B cell (primary cell): ENCODE measurements at regions not wholly inside any gene's neighbourhood (a gene's known extent, or its start where the extent isn't known, plus 50 kb on each side); places are given as distances from the start of the nearest gene placed in this dataset.

Experiments used
- ATAC-seq: fragments of 200-7000 bp; cut with Tn5 transposase; one replicate; pipeline ENCODE4 v1.10.0; 2021; ENCODE audit warnings: low read depth, mild to moderate bottlenecking, moderate number of reproducible peaks, moderate library complexity
- CTCF ChIA-PET: fragments of 350-600 bp; sonication (Branson Sonifier 250); formaldehyde crosslinking; loops from one replicate; lab custom pipeline; 2021; ENCODE audit warnings: antibody characterized with exemption, inconsistent platforms; lab: Charles Lee
- POLR2A ChIA-PET: fragments of 350-600 bp; sonication (Branson Sonifier 250); formaldehyde crosslinking; loops from one replicate; lab custom pipeline; 2021; ENCODE audit warnings: antibody characterized with exemption; lab: Charles Lee
- DNase-seq: peaks from one replicate; pipeline ENCODE4 v3.0.0; 2013
- H2AFZ ChIP-seq: 2 replicates; pipeline ENCODE4 v1.6.1; 2012; ENCODE audit warnings: mild to moderate bottlenecking, low read depth, low read length; ENCODE audit not compliant: insufficient read depth, poor library complexity, severe bottlenecking
- H3K27ac ChIP-seq, 2 donors: 1 replicate in 1 of 2; 2 replicates in 1 of 2; pipeline ENCODE4 v1.5.1; 2012 to 2013; ENCODE audit warnings: low read length in 2 of 2, mild to moderate bottlenecking in 2 of 2, moderate library complexity in 1 of 2
- H3K27me3 ChIP-seq, 4 experiments: fragments of 200-600 bp in 1 of 4; sonication (generic) in 1 of 4; replicated peaks in 1 of 4; 1 replicate in 2 of 4; 2 replicates in 2 of 4; pipeline versions ENCODE4 v1.6.1 to v1.7.0; 2013 to 2016; ENCODE audit warnings: low read length in 3 of 4, mild to moderate bottlenecking in 2 of 4, mixed read lengths in 1 of 4, moderate library complexity in 1 of 4; ENCODE audit not compliant: insufficient read depth in 4 of 4, control insufficient read depth in 3 of 4; ENCODE audit errors: control extremely low read depth in 1 of 4
- H3K36me3 ChIP-seq, 2 experiments: replicated peaks in 1 of 2; 1 replicate in 1 of 2; 2 replicates in 1 of 2; pipeline versions ENCODE4 v1.6.1 to v1.7.1; 2013; ENCODE audit warnings: low read length in 1 of 2; ENCODE audit not compliant: insufficient read depth in 2 of 2, control insufficient read depth in 1 of 2; ENCODE audit errors: control extremely low read depth in 1 of 2, extremely low read depth in 1 of 2
- H3K4me1 ChIP-seq, 2 donors: fragments of 200-600 bp in 1 of 2; sonication (generic) in 1 of 2; 1 replicate in 1 of 2; 2 replicates in 1 of 2; pipeline versions ENCODE4 v1.5.1 to v1.6.1; 2013 to 2017; ENCODE audit warnings: low read length in 2 of 2; ENCODE audit not compliant: control insufficient read depth in 2 of 2, insufficient read depth in 2 of 2
- H3K4me2 ChIP-seq: replicated peaks from 2 replicates; pipeline ENCODE3; 2012; ENCODE audit warnings: mild to moderate bottlenecking, low read depth, low read length; ENCODE audit not compliant: poor library complexity, severe bottlenecking
- H3K4me3 ChIP-seq, 5 experiments: fragments of 200-600 bp in 1 of 5; sonication (generic) in 1 of 5; 1 replicate in 3 of 5; 2 replicates in 2 of 5; pipeline versions ENCODE4 v1.5.1 to v1.7.0; 2011 to 2016; ENCODE audit warnings: low read length in 4 of 5, mild to moderate bottlenecking in 4 of 5, low read depth in 2 of 5, control low read depth in 1 of 5, moderate library complexity in 1 of 5; ENCODE audit not compliant: insufficient read depth in 1 of 5; ENCODE audit errors: control extremely low read depth in 1 of 5, extremely low read depth in 1 of 5
- H3K79me2 ChIP-seq: fragments of 200-600 bp; sonication (generic); one replicate; pipeline ENCODE4 v1.6.0; 2016; ENCODE audit warnings: low read length; ENCODE audit not compliant: control insufficient read depth, insufficient read depth
- H3K9ac ChIP-seq: fragments of 200-600 bp; sonication (generic); 2 replicates; pipeline ENCODE4 v1.6.1; 2017; ENCODE audit warnings: mild to moderate bottlenecking, low read length, moderate library complexity
- H3K9me3 ChIP-seq, 3 donors: one replicate each; pipeline versions ENCODE4 v1.6.1 to v1.7.1; 2013; ENCODE audit warnings: low read length in 2 of 3; ENCODE audit not compliant: control insufficient read depth in 2 of 3, insufficient read depth in 1 of 3; ENCODE audit errors: control extremely low read depth in 1 of 3
- H4K20me1 ChIP-seq: 2 replicates; pipeline ENCODE4 v1.6.0; 2012; ENCODE audit warnings: mild to moderate bottlenecking, low read length; ENCODE audit not compliant: insufficient read depth, control insufficient read depth, poor library complexity, severe bottlenecking
- H3K27ac Mint-ChIP-seq: one replicate; pipeline ENCODE4 v1.8.0; 2021; ENCODE audit warnings: mixed read lengths
- H3K27me3 Mint-ChIP-seq: one replicate; pipeline ENCODE4 v1.8.0; 2021; ENCODE audit warnings: mixed read lengths
- H3K4me1 Mint-ChIP-seq: one replicate; pipeline ENCODE4 v1.8.0; 2021; ENCODE audit warnings: mixed read lengths
- H3K4me3 Mint-ChIP-seq: one replicate; pipeline ENCODE4 v1.8.0; 2021; ENCODE audit warnings: mixed read lengths
- H3K9me3 Mint-ChIP-seq: one replicate; pipeline ENCODE4 v1.8.0; 2022; ENCODE audit warnings: mixed read lengths; ENCODE audit not compliant: insufficient read depth
- CTCF ChIP-seq: fragments of 200-600 bp; IDR thresholded peaks from one replicate; pipeline ENCODE4 v1.8.0; 2022; ENCODE audit warnings: antibody characterized with exemption, mild to moderate bottlenecking
- EZH2 ChIP-seq: IDR thresholded peaks from 2 replicates; pipeline ENCODE4 v1.6.1; 2012; ENCODE audit warnings: borderline replicate concordance, low read depth, mild to moderate bottlenecking, moderate library complexity, low read length; ENCODE audit not compliant: insufficient read depth, poor library complexity, severe bottlenecking
- WGBS: methylation state at CpG from one replicate; pipeline ENCODE4 v1.1.5; 2013; ENCODE audit warnings: missing lambda C conversion rate; ENCODE audit not compliant: insufficient coverage; 5-methylcytosine and 5-hydroxymethylcytosine counted together
- intact Hi-C: fragments of 100-400 bp; cut with micrococcal nuclease; formaldehyde crosslinking; loops from one replicate; pipeline ENCODE4 v1.10.0; 2022

GRCh38 chr5:174320051-174320450 lies 274.5 kb downstream of the NSG2 start:
- CTCF ChIA-PET = no interaction called here
- Histone ChIP-seq H3K4me3 (no peak overlapping the region), H3K9me3 (peaks cover 0 to 3% (median 0%) of the 10 kb centered on the region in 3 donors), H2AFZ (no peak overlapping the region), H3K27me3 (peaks cover 0 to 5% (median 0%) of the 10 kb centered on the region in 4 experiments), H3K9ac (no peak overlapping the region), H3K4me1 (no peaks in the 10 kb centered on the region), H3K27ac (no peak overlapping the region), H4K20me1 (no peaks in the 10 kb centered on the region), H3K79me2 (no peaks in the 10 kb centered on the region), H3K4me2 (no peak overlapping the region), H3K36me3 (no peaks in the 10 kb centered on the region)
- Mint-ChIP-seq H3K4me3 (no peak overlapping the region), H3K27ac (no peak overlapping the region), H3K27me3 (peaks cover 28% of the 10 kb centered on the region), H3K4me1 (no peaks in the 10 kb centered on the region), H3K9me3 (no peaks in the 10 kb centered on the region)
- intact Hi-C loops = no loop called here
- ATAC-seq (no peak), DNase-seq (no peak)
- POLR2A ChIA-PET = no interaction called here
- TF ChIP-seq CTCF = no peak
- TF ChIP-seq EZH2 = no peak
- WGBS = 70% methylated on average over 6 of the region's 6 CpGs

DNA sequence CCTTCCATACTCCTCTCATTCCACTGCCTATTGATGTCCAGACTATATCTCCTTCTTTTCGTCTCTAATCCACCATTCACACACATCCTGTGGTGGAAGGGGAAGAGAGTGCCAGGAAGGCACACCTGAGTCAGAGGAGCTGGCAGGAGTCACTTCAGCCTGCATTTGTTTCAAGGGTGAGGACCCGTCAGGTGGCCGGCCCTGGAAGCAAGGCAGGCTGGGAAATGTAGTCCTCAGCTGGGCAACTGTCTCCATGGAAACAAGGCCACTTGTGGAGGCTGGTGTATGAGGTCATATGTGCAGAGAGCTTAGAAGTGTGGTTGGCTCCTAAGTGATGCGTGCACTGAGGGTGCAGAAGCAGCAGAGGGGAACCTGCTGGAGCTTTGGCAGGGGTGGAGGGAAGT lies 278.4 kb downstream of the NSG2 start:
- no peaks in the 10 kb centered on the region for H3K4me1 Mint-ChIP-seq
- no peaks in the 10 kb centered on the region for H4K20me1 ChIP-seq
- no peak for ATAC-seq
- H3K27me3 ChIP-seq = peaks cover 0 to 5% (median 0%) of the 10 kb centered on the region in 4 experiments
- H3K4me3 ChIP-seq = no peak overlapping the region
- H3K27ac Mint-ChIP-seq = no peak overlapping the region
- H3K79me2 ChIP-seq = no peaks in the 10 kb centered on the region
- WGBS = 12% methylated on average over 3 of the region's 4 CpGs
- no peak overlapping the region for H3K9ac ChIP-seq
- no peaks in the 10 kb centered on the region for H3K36me3 ChIP-seq
- POLR2A ChIA-PET = no interaction called here
- H3K4me1 ChIP-seq = no peaks in the 10 kb centered on the region
- no peak for TF ChIP-seq EZH2
- TF ChIP-seq CTCF = no peak
- intact Hi-C loops = no loop called here
- no peak overlapping the region for H3K27ac ChIP-seq
- DNase-seq = no peak
- no peak overlapping the region for H2AFZ ChIP-seq
- CTCF ChIA-PET = no interaction called here
- H3K4me3 Mint-ChIP-seq = no peak overlapping the region
- peaks cover 27% of the 10 kb centered on the region for H3K27me3 Mint-ChIP-seq
- H3K4me2 ChIP-seq = no peak overlapping the region
- peaks cover 0 to 10% (median 0%) of the 10 kb centered on the region in 3 donors for H3K9me3 ChIP-seq
- H3K9me3 Mint-ChIP-seq = no peaks in the 10 kb centered on the region
